T follicular helper cell (primary cell): ENCODE measurements at regions not wholly inside any gene's neighbourhood (a gene's known extent, or its start where the extent isn't known, plus 50 kb on each side); places are given as distances from the start of the nearest gene placed in this dataset.

Source experiments
- DNase-seq: peaks from one replicate; pipeline ENCODE4 v3.0.0-alpha.2; 2020; ENCODE audit warnings: low read depth

- DNase-seq, result no peak
These were observed 50.6 kb upstream of the TENM3 start for GRCh38 chr4:182192511-182193181.

- no peak for DNase-seq
These were observed 49.9 kb upstream of the TENM3 start for GRCh38 chr4:182193311-182193710.
